ENCODE measurements at regions not wholly inside any gene's neighbourhood (a gene's known extent, or its start where the extent isn't known, plus 50 kb on each side); places are given as distances from the start of the nearest gene placed in this dataset.

DNA sequence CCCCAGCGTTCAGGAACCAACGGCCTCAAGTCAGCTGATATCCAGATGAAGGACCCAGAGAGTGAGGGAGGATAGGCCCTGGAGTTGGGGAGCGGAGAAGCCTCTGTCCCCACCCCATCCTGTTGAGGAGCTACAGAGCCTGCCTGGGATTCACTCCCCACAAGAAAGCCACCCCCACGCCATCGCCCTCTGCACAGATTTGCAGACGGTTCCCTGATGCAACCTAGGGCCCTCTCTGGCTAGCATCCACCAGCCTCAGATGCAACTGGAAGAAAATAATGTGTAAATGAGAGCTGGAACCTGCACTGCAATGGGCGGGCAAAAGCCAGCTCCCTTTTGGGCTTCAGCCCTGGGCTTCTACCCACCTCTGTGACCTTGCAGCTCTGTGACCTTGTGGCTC lies 185.6 kb downstream of the BCOR start:
- no peaks in the 10 kb centered on the region for H3K27me3 ChIP-seq (ENCODE audit: control insufficient read depth in 4 of 4, insufficient read depth in 4 of 4, low read length in 3 of 4)
- TF ChIP-seq RXRA (IDR thresholded peaks at IDR 0.05): no peak
- TF ChIP-seq, protein P1, sequence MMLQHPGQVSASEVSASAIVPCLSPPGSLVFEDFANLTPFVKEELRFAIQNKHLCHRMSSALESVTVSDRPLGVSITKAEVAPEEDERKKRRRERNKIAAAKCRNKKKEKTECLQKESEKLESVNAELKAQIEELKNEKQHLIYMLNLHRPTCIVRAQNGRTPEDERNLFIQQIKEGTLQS (IDR thresholded peaks at IDR 0.05): no peak
- TF ChIP-seq, protein P2, sequence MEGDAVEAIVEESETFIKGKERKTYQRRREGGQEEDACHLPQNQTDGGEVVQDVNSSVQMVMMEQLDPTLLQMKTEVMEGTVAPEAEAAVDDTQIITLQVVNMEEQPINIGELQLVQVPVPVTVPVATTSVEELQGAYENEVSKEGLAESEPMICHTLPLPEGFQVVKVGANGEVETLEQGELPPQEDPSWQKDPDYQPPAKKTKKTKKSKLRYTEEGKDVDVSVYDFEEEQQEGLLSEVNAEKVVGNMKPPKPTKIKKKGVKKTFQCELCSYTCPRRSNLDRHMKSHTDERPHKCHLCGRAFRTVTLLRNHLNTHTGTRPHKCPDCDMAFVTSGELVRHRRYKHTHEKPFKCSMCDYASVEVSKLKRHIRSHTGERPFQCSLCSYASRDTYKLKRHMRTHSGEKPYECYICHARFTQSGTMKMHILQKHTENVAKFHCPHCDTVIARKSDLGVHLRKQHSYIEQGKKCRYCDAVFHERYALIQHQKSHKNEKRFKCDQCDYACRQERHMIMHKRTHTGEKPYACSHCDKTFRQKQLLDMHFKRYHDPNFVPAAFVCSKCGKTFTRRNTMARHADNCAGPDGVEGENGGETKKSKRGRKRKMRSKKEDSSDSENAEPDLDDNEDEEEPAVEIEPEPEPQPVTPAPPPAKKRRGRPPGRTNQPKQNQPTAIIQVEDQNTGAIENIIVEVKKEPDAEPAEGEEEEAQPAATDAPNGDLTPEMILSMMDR (IDR thresholded peaks at IDR 0.05; ENCODE audit: low read depth, low read length, missing input control): no peak
- TF ChIP-seq, protein P3, sequence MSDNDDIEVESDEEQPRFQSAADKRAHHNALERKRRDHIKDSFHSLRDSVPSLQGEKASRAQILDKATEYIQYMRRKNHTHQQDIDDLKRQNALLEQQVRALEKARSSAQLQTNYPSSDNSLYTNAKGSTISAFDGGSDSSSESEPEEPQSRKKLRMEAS (IDR thresholded peaks at IDR 0.05): no peak
- no peak for TF ChIP-seq TAF1 (conservative IDR thresholded peaks at IDR 0.05)
- TF ChIP-seq HNF4G (IDR thresholded peaks at IDR 0.05): no peak
- TF ChIP-seq, protein P4, sequence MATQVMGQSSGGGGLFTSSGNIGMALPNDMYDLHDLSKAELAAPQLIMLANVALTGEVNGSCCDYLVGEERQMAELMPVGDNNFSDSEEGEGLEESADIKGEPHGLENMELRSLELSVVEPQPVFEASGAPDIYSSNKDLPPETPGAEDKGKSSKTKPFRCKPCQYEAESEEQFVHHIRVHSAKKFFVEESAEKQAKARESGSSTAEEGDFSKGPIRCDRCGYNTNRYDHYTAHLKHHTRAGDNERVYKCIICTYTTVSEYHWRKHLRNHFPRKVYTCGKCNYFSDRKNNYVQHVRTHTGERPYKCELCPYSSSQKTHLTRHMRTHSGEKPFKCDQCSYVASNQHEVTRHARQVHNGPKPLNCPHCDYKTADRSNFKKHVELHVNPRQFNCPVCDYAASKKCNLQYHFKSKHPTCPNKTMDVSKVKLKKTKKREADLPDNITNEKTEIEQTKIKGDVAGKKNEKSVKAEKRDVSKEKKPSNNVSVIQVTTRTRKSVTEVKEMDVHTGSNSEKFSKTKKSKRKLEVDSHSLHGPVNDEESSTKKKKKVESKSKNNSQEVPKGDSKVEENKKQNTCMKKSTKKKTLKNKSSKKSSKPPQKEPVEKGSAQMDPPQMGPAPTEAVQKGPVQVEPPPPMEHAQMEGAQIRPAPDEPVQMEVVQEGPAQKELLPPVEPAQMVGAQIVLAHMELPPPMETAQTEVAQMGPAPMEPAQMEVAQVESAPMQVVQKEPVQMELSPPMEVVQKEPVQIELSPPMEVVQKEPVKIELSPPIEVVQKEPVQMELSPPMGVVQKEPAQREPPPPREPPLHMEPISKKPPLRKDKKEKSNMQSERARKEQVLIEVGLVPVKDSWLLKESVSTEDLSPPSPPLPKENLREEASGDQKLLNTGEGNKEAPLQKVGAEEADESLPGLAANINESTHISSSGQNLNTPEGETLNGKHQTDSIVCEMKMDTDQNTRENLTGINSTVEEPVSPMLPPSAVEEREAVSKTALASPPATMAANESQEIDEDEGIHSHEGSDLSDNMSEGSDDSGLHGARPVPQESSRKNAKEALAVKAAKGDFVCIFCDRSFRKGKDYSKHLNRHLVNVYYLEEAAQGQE (IDR thresholded peaks at IDR 0.05): no peak
- TF ChIP-seq HNF4A (conservative IDR thresholded peaks at IDR 0.05): no peak
- TF ChIP-seq, protein P5, sequence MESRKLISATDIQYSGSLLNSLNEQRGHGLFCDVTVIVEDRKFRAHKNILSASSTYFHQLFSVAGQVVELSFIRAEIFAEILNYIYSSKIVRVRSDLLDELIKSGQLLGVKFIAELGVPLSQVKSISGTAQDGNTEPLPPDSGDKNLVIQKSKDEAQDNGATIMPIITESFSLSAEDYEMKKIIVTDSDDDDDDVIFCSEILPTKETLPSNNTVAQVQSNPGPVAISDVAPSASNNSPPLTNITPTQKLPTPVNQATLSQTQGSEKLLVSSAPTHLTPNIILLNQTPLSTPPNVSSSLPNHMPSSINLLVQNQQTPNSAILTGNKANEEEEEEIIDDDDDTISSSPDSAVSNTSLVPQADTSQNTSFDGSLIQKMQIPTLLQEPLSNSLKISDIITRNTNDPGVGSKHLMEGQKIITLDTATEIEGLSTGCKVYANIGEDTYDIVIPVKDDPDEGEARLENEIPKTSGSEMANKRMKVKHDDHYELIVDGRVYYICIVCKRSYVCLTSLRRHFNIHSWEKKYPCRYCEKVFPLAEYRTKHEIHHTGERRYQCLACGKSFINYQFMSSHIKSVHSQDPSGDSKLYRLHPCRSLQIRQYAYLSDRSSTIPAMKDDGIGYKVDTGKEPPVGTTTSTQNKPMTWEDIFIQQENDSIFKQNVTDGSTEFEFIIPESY (IDR thresholded peaks at IDR 0.05): no peak
- TF ChIP-seq NR2F2 (IDR thresholded peaks at IDR 0.05): no peak
- no peak for TF ChIP-seq FOXA1 (IDR thresholded peaks at IDR 0.05)
- TF ChIP-seq SP1 (IDR thresholded peaks at IDR 0.05): no peak
- no peak for TF ChIP-seq GABPA (IDR thresholded peaks at IDR 0.05 in 1 of 2, conservative IDR thresholded peaks at IDR 0.05 in 1 of 2)
- no peak for TF ChIP-seq JUND (IDR thresholded peaks at IDR 0.05)
- no peak for TF ChIP-seq EGR1 (IDR thresholded peaks at IDR 0.05; ENCODE audit: low read depth in 2 of 2)
- TF ChIP-seq FOXA2 (IDR thresholded peaks at IDR 0.05): no peak
- TF ChIP-seq RAD21 (IDR thresholded peaks at IDR 0.05): no peak
- TF ChIP-seq YY1 (IDR thresholded peaks at IDR 0.05): no peak
- H3K27ac ChIP-seq (ENCODE audit: low read depth in 1 of 2, low read length in 2 of 2): no peak overlapping the region
- H3K9ac ChIP-seq (ENCODE audit: low read depth in 1 of 2, low read length in 2 of 2): no peak overlapping the region
- H3K4me1 ChIP-seq (ENCODE audit: control insufficient read depth in 4 of 4, insufficient read depth in 4 of 4, low read length in 3 of 4): peaks cover 0 to 11% (median 5%) of the 10 kb centered on the region in 4 donors
- H3K9me3 ChIP-seq (ENCODE audit: control insufficient read depth in 4 of 4, low read length in 3 of 4): no peaks in the 10 kb centered on the region
- no peak for DNase-seq (ENCODE audit: low spot score)
- H3K4me3 ChIP-seq (ENCODE audit: low read depth in 1 of 3, low read length in 3 of 3): no peak overlapping the region
- 95% methylated on average over 7 of the region's 7 CpGs for WGBS
- H3K36me3 ChIP-seq (ENCODE audit: control insufficient read depth in 4 of 4, insufficient read depth in 3 of 4, low read depth in 1 of 4, low read length in 3 of 4): no peaks in the 10 kb centered on the region
